ENCODE measurements at regions not wholly inside any gene's neighbourhood (a gene's known extent, or its start where the extent isn't known, plus 50 kb on each side); places are given as distances from the start of the nearest gene placed in this dataset.

GRCh38 chr13:104008075-104008474, 941.9 kb upstream of the SLC10A2 start:
- no peak for ATAC-seq
- ChIA-PET POLR2A (no interaction called here), CTCF (no interaction called here)
- no peak for DNase-seq
- intact Hi-C loops (cut with micrococcal nuclease): no loop called here
- H3K4me1 Mint-ChIP-seq (ENCODE audit: low read depth): no peaks in the 10 kb centered on the region
- no peaks in the 10 kb centered on the region for H3K27me3 Mint-ChIP-seq
- no peak overlapping the region for H3K27ac Mint-ChIP-seq
- no peak for TF ChIP-seq CTCF (IDR thresholded peaks at IDR 0.05)
- no peaks in the 10 kb centered on the region for H3K36me3 Mint-ChIP-seq (ENCODE audit: low read depth)
- no peak overlapping the region for H3K4me3 Mint-ChIP-seq
- no peaks in the 10 kb centered on the region for H3K9me3 Mint-ChIP-seq

GRCh38 chr13:104006625-104007075, 940.4 kb upstream of the SLC10A2 start:
- H3K9me3 Mint-ChIP-seq: no peaks in the 10 kb centered on the region
- H3K4me3 Mint-ChIP-seq: no peak overlapping the region
- H3K36me3 Mint-ChIP-seq (ENCODE audit: low read depth): no peaks in the 10 kb centered on the region
- TF ChIP-seq CTCF (IDR thresholded peaks at IDR 0.05): no peak
- no peaks in the 10 kb centered on the region for H3K27me3 Mint-ChIP-seq
- H3K27ac Mint-ChIP-seq: no peak overlapping the region
- H3K4me1 Mint-ChIP-seq (ENCODE audit: low read depth): no peaks in the 10 kb centered on the region
- DNase-seq (no peak), ATAC-seq (no peak)
- CTCF ChIA-PET: no interaction called here
- intact Hi-C loops (cut with micrococcal nuclease): no loop called here
- POLR2A ChIA-PET: no interaction called here

GRCh38 chr13:104004572-104004971, 938.4 kb upstream of the SLC10A2 start:
- no peaks in the 10 kb centered on the region for H3K4me1 Mint-ChIP-seq (ENCODE audit: low read depth)
- no peak for DNase-seq
- H3K27me3 Mint-ChIP-seq: no peaks in the 10 kb centered on the region
- ChIA-PET CTCF (no interaction called here), POLR2A (no interaction called here)
- intact Hi-C loops (cut with micrococcal nuclease): no loop called here
- H3K27ac Mint-ChIP-seq: no peak overlapping the region
- no peak for TF ChIP-seq CTCF (IDR thresholded peaks at IDR 0.05)
- H3K36me3 Mint-ChIP-seq (ENCODE audit: low read depth): no peaks in the 10 kb centered on the region
- no peak overlapping the region for H3K4me3 Mint-ChIP-seq
- no peak for ATAC-seq
- peaks cover 2% of the 10 kb centered on the region for H3K9me3 Mint-ChIP-seq

GRCh38 chr13:104002216-104002615, 936.0 kb upstream of the SLC10A2 start:
- peaks cover 2% of the 10 kb centered on the region for H3K9me3 Mint-ChIP-seq
- no peaks in the 10 kb centered on the region for H3K36me3 Mint-ChIP-seq (ENCODE audit: low read depth)
- POLR2A ChIA-PET: no interaction called here
- DNase-seq (no peak), ATAC-seq (no peak)
- H3K27me3 Mint-ChIP-seq: no peaks in the 10 kb centered on the region
- no peak overlapping the region for H3K27ac Mint-ChIP-seq
- H3K4me1 Mint-ChIP-seq (ENCODE audit: low read depth): no peaks in the 10 kb centered on the region
- no peak for TF ChIP-seq CTCF (IDR thresholded peaks at IDR 0.05)
- H3K4me3 Mint-ChIP-seq: no peak overlapping the region
- intact Hi-C loops (cut with micrococcal nuclease): no loop called here
- CTCF ChIA-PET: no interaction called here

GRCh38 chr13:104001766-104002165, 935.5 kb upstream of the SLC10A2 start:
- Mint-ChIP-seq H3K9me3 (peaks cover 2% of the 10 kb centered on the region), H3K4me1 (ENCODE audit: low read depth) (no peaks in the 10 kb centered on the region), H3K27me3 (no peaks in the 10 kb centered on the region), H3K4me3 (no peak overlapping the region), H3K27ac (no peak overlapping the region), H3K36me3 (ENCODE audit: low read depth) (no peaks in the 10 kb centered on the region)
- no peak for ATAC-seq
- POLR2A ChIA-PET: no interaction called here
- no peak for TF ChIP-seq CTCF (IDR thresholded peaks at IDR 0.05)
- CTCF ChIA-PET: no interaction called here
- no peak for DNase-seq
- intact Hi-C loops (cut with micrococcal nuclease): no loop called here

Data from activated CD8-positive, alpha-beta T cell treated with anti-CD3 and anti-CD28 coated beads for 36 hours (primary cell).